GM18520 (cell line): ENCODE measurements at regions not wholly inside any gene's neighbourhood (a gene's known extent, or its start where the extent isn't known, plus 50 kb on each side); places are given as distances from the start of the nearest gene placed in this dataset.

Experiments used
- ATAC-seq: cut with Tn5 transposase; IDR thresholded peaks from one replicate; pipeline ENCODE4 v1.9.1; 2021; ENCODE audit not compliant: unreplicated experiment

DNA sequence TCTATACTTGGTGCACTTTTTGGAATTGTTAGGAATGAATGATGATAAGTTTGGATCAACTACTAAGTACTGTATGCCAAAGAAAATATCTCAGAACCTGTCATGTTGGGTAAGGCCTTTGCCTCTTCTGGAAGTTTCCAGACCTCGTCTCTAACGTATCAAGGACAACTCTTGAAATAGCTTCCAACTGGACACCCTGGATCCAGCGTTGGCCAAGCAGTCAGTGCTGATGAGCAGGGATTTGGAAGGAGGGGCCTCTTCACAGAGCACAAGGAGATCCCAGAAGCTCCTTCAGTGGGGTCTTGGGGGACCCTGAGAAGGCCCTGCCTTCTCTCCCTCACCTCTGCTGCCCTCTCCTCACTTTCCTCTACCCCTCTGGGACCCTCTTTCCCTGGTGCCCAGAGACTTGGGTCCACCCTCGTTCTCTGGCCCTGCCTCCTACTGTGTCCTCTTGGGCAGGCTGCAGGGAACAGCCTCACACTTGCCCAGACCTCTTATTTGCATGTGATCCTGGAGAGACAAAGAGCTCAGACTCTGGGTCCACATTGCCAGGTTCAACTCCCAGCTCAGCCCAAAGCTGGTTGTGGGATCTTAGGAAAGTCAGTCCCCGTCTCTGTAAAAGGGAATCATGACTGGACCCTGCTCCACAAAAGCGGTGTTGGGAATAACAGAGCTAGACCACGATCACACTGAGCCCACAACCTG lies 145.8 kb downstream of the COL6A3 start:
- ATAC-seq, result no peak

DNA sequence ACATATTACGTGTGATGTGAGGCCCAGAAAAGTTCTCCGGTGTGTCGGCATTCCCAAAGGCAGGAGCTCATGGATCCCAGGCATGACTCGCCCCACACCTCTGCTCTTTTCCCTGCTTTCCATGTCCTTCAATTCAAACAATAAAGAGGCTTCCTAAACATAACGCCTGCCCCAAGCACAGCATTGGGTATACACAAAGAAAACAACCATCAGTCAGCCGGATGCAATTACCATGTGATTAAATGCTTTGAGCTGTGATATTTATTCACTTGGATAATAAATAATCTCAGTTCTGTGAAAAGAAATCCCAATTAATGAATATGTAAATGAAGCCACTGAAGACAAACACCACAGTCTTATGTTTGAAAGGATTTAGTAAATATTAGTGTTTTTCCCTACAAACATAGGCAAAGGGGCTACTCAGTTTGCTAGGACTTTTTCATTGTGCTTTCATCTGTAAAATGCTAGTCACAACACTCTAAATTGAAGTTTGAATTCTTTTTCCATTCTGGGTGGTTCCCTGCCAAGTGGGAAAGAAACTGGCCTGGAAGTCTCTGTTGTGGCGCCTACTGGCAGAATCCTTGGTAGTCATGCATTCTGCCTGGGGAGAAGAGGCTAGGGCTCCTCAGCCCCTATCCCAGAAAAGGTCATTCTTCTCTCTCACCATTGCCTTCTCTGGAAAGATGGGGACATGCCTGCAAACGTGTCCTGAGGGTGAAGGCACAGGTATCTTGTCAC lies 144.7 kb downstream of the COL6A3 start:
- no peak for ATAC-seq

DNA sequence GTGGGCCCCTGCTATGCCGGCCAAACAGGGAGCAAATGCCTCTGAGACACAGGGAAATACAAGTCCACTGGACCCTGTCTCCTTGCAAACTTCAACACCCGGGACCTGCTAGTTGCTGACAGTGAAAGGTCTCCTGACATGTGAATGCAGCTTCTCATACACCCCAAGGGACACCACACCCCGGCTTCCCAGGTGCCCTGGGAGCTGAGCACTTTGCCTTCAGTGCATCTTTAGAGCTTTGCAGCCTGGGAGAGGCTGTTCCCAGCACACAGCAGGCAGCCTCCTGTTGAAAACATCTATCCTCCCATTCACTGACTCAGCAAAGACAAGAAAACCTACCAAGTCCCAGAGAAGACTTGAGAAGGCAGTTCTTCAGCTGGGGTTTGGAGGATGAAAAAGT lies 143.4 kb downstream of the COL6A3 start:
- ATAC-seq, result no peak

DNA sequence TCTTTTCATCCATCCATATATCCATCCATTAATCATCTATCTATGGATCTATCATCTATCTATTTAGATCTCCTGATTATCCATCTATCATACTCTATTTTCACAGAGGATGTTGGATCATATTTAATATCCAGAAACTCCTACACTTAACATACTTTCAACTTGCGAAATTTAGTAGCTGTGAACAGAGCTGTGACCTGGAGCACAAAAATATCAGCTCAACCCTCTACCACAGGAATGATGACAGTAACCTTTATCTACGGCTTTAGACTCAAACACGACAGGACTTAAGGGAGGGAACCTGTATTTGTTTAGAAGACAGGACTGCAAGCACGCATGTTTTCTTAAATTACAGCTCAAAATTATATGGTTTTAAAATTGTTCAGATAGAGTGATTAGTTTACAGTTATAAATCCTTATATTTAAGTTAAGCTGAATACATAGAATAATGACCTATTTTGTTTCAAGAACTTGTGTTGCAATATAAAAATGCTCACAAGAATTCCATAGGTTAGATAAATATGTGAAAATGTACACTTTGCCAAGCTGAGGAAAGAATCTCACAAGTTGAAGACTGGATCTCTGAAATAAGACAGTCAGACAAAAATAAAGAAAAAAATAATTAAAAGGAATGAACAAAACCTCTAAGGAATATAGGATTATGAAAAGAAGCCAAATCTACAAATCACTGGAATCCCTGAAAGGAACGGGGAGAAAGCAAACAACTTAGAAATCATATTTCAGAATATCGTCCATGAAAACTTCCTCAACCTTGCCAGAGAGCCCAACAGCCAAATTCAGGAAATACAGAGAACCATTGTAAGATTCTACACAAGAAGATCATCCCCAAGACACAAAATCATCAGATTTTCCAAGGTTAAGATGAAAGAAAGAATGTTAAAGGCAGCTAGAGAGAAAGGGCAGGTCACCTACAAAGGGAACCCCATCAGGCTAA lies 142.0 kb downstream of the COL6A3 start:
- ATAC-seq, result no peak
